Activated CD4-positive, alpha-beta T cell treated with anti-CD3 and anti-CD28 coated beads, Interleukin-2, amount 50 U/mL, for 1 hour (primary cell): ENCODE measurements at regions not wholly inside any gene's neighbourhood (a gene's known extent, or its start where the extent isn't known, plus 50 kb on each side); places are given as distances from the start of the nearest gene placed in this dataset.

Experiments used
- DNase-seq: peaks from one replicate; pipeline ENCODE4 v3.0.0-alpha.2; 2020

- DNase-seq = no peak
These were observed 958.7 kb downstream of the BCL11A start for GRCh38 chr2:59594671-59595222.

GRCh38 chr2:59590798-59591197 is 962.7 kb downstream of the BCL11A start:
- no peak for DNase-seq

GRCh38 chr2:59589881-59590280 is 963.6 kb downstream of the BCL11A start:
- no peak for DNase-seq

GRCh38 chr2:59588286-59588685 is 965.2 kb downstream of the BCL11A start:
- DNase-seq = no peak

GRCh38 chr2:59586176-59586575 is 967.3 kb downstream of the BCL11A start:
- DNase-seq = no peak

- DNase-seq = no peak
These were observed 967.8 kb downstream of the BCL11A start for GRCh38 chr2:59585655-59586054.

- DNase-seq = no peak
These were observed 968.5 kb downstream of the BCL11A start for GRCh38 chr2:59584958-59585357.

GRCh38 chr2:59583173-59583765 is 970.2 kb downstream of the BCL11A start:
- DNase-seq = no peak

GRCh38 chr2:59578349-59578748 is 975.1 kb downstream of the BCL11A start:
- DNase-seq = no peak

- DNase-seq = no peak
These were observed 978.3 kb downstream of the BCL11A start for GRCh38 chr2:59575191-59575590.

- no peak for DNase-seq
These were observed 981.2 kb downstream of the BCL11A start for GRCh38 chr2:59572227-59572626.

- DNase-seq = no peak
These were observed 982.6 kb downstream of the BCL11A start for GRCh38 chr2:59570818-59571217.

- no peak for DNase-seq
These were observed 984.3 kb downstream of the BCL11A start for GRCh38 chr2:59569124-59569523.

- DNase-seq = no peak
These were observed 985.0 kb downstream of the BCL11A start for GRCh38 chr2:59568461-59568860.

GRCh38 chr2:59567151-59567550 is 986.3 kb downstream of the BCL11A start:
- no peak for DNase-seq

GRCh38 chr2:59566739-59567138 is 986.7 kb downstream of the BCL11A start:
- no peak for DNase-seq

GRCh38 chr2:59561281-59561680 is 992.2 kb downstream of the BCL11A start:
- no peak for DNase-seq

GRCh38 chr2:59560769-59561168 is 992.7 kb downstream of the BCL11A start:
- DNase-seq = no peak

GRCh38 chr2:59540864-59541263 is 1012.6 kb downstream of the BCL11A start:
- DNase-seq = no peak

GRCh38 chr2:59538398-59538911 is 1015.0 kb downstream of the BCL11A start:
- DNase-seq = no peak

GRCh38 chr2:59532808-59533207 is 1020.6 kb downstream of the BCL11A start:
- DNase-seq = no peak

GRCh38 chr2:59530258-59530657 is 1023.2 kb downstream of the BCL11A start:
- no peak for DNase-seq

- no peak for DNase-seq
These were observed 1023.7 kb downstream of the BCL11A start for GRCh38 chr2:59529726-59530125.

- DNase-seq = no peak
These were observed 1024.9 kb downstream of the BCL11A start for GRCh38 chr2:59528525-59528924.

- DNase-seq = no peak
These were observed 1050.5 kb downstream of the BCL11A start for GRCh38 chr2:59502981-59503380.
